ENCODE measurements at regions not wholly inside any gene's neighbourhood (a gene's known extent, or its start where the extent isn't known, plus 50 kb on each side); places are given as distances from the start of the nearest gene placed in this dataset.

GRCh38 chr3:23111797-23112196 is 91.3 kb upstream of the UBE2E2 start:
- H3K9ac ChIP-seq = no peak overlapping the region
- H3K27me3 ChIP-seq = no peaks in the 10 kb centered on the region
- H3K27ac ChIP-seq = no peak overlapping the region
- no peaks in the 10 kb centered on the region; a peak in 1 of 22 replicates for H3K9me3 ChIP-seq (replicated peaks in 1 of 11)
- no peak overlapping the region for H3K4me3 ChIP-seq
- H3K4me2 ChIP-seq = no peak overlapping the region
- H3K4me1 ChIP-seq = peaks cover 0 to 11% (median 0%) of the 10 kb centered on the region in 10 experiments; a peak in 2 of 20 replicates
- H4K20me1 ChIP-seq = no peaks in the 10 kb centered on the region
- no peak for TF ChIP-seq Cebpa-rat (IDR thresholded peaks at IDR 0.05)
- no peaks in the 10 kb centered on the region for H3K36me3 ChIP-seq

GRCh38 chr3:23112491-23112890 is 90.6 kb upstream of the UBE2E2 start:
- peaks cover 0 to 11% (median 0%) of the 10 kb centered on the region in 10 experiments; a peak in 2 of 20 replicates for H3K4me1 ChIP-seq
- no peak overlapping the region for H3K4me3 ChIP-seq
- H4K20me1 ChIP-seq = no peaks in the 10 kb centered on the region
- H3K9me3 ChIP-seq (replicated peaks in 1 of 11) = no peaks in the 10 kb centered on the region; a peak in 1 of 22 replicates
- H3K36me3 ChIP-seq = no peaks in the 10 kb centered on the region
- H3K9ac ChIP-seq = no peak overlapping the region
- no peaks in the 10 kb centered on the region for H3K27me3 ChIP-seq
- TF ChIP-seq Cebpa-rat (IDR thresholded peaks at IDR 0.05) = no peak
- H3K27ac ChIP-seq = no peak overlapping the region
- H3K4me2 ChIP-seq = no peak overlapping the region

GRCh38 chr3:23113455-23114171 is 89.5 kb upstream of the UBE2E2 start:
- Histone ChIP-seq H3K4me1 (peaks cover 0 to 11% (median 0%) of the 10 kb centered on the region in 10 experiments; a peak in 2 of 20 replicates), H3K36me3 (no peaks in the 10 kb centered on the region), H3K9ac (no peak overlapping the region), H3K4me3 (no peak overlapping the region), H3K27ac (no peak overlapping the region), H3K27me3 (no peaks in the 10 kb centered on the region), H3K9me3 (replicated peaks in 1 of 11) (no peaks in the 10 kb centered on the region; a peak in 1 of 22 replicates), H3K4me2 (peak overlapping the region in 1 of 11 experiments; percentile 20; a peak in 1 of 22 replicates), H4K20me1 (no peaks in the 10 kb centered on the region)
- no peak for TF ChIP-seq Cebpa-rat (IDR thresholded peaks at IDR 0.05)

- H3K4me2 ChIP-seq = no peak overlapping the region
Measured at GRCh38 chr3:23114432-23114831, 88.7 kb upstream of the UBE2E2 start.

GRCh38 chr3:23115171-23115877 is 87.8 kb upstream of the UBE2E2 start:
- no peak for TF ChIP-seq Cebpa-rat (IDR thresholded peaks at IDR 0.05)
- no peaks in the 10 kb centered on the region for H3K9me3 ChIP-seq (replicated peaks in 1 of 11)
- no peak overlapping the region for H3K4me2 ChIP-seq
- H3K4me3 ChIP-seq = no peak overlapping the region
- H3K36me3 ChIP-seq = no peaks in the 10 kb centered on the region
- H3K9ac ChIP-seq = no peak overlapping the region
- no peaks in the 10 kb centered on the region for H4K20me1 ChIP-seq
- H3K4me1 ChIP-seq = peaks cover 0 to 11% (median 0%) of the 10 kb centered on the region in 10 experiments; a peak in 2 of 20 replicates
- no peaks in the 10 kb centered on the region for H3K27me3 ChIP-seq
- H3K27ac ChIP-seq = no peak overlapping the region

More at GRCh38 chr3:23114432-23114831, 88.7 kb upstream of the UBE2E2 start:
- no peaks in the 10 kb centered on the region for H3K27me3 ChIP-seq
- no peaks in the 10 kb centered on the region; a peak in 1 of 22 replicates for H3K9me3 ChIP-seq (replicated peaks in 1 of 11)
- no peak overlapping the region for H3K27ac ChIP-seq
- no peaks in the 10 kb centered on the region for H3K36me3 ChIP-seq
- H3K4me3 ChIP-seq = no peak overlapping the region
- no peak for TF ChIP-seq Cebpa-rat (IDR thresholded peaks at IDR 0.05)
- H3K4me1 ChIP-seq = peaks cover 0 to 11% (median 0%) of the 10 kb centered on the region in 10 experiments; a peak in 2 of 20 replicates
- H3K9ac ChIP-seq = no peak overlapping the region
- no peaks in the 10 kb centered on the region for H4K20me1 ChIP-seq

GRCh38 chr3:23116081-23116837 is 86.9 kb upstream of the UBE2E2 start:
- peaks cover 0 to 11% (median 0%) of the 10 kb centered on the region in 10 experiments; a peak in 2 of 20 replicates for H3K4me1 ChIP-seq
- TF ChIP-seq Cebpa-rat (IDR thresholded peaks at IDR 0.05) = no peak
- H3K36me3 ChIP-seq = no peaks in the 10 kb centered on the region
- no peak overlapping the region for H3K27ac ChIP-seq
- no peak overlapping the region for H3K4me2 ChIP-seq
- no peak overlapping the region for H3K9ac ChIP-seq
- no peaks in the 10 kb centered on the region for H3K9me3 ChIP-seq (replicated peaks in 1 of 11)
- no peaks in the 10 kb centered on the region for H4K20me1 ChIP-seq
- H3K27me3 ChIP-seq = no peaks in the 10 kb centered on the region
- no peak overlapping the region for H3K4me3 ChIP-seq

GRCh38 chr3:23117856-23118255 is 85.3 kb upstream of the UBE2E2 start:
- Histone ChIP-seq H3K4me1 (peaks cover 0 to 8% (median 0%) of the 10 kb centered on the region in 10 experiments; a peak in 2 of 20 replicates), H3K9me3 (replicated peaks in 1 of 11) (no peaks in the 10 kb centered on the region), H3K4me3 (no peak overlapping the region), H3K4me2 (no peak overlapping the region), H3K9ac (no peak overlapping the region), H3K27ac (no peak overlapping the region), H3K36me3 (no peaks in the 10 kb centered on the region), H3K27me3 (no peaks in the 10 kb centered on the region), H4K20me1 (no peaks in the 10 kb centered on the region)
- no peak for TF ChIP-seq Cebpa-rat (IDR thresholded peaks at IDR 0.05)

GRCh38 chr3:23127196-23127595 is 75.9 kb upstream of the UBE2E2 start:
- TF ChIP-seq Cebpa-rat (IDR thresholded peaks at IDR 0.05) = no peak
- Histone ChIP-seq H3K36me3 (no peaks in the 10 kb centered on the region), H4K20me1 (no peaks in the 10 kb centered on the region)

GRCh38 chr3:23128655-23129054 is 74.5 kb upstream of the UBE2E2 start:
- Histone ChIP-seq H3K4me1 (peaks cover 0 to 6% (median 0%) of the 10 kb centered on the region in 10 experiments; a peak in 1 of 20 replicates), H3K27me3 (no peaks in the 10 kb centered on the region), H4K20me1 (no peaks in the 10 kb centered on the region), H3K27ac (no peak overlapping the region), H3K9me3 (replicated peaks in 1 of 11) (no peaks in the 10 kb centered on the region), H3K4me3 (no peak overlapping the region), H3K36me3 (no peaks in the 10 kb centered on the region), H3K9ac (no peak overlapping the region), H3K4me2 (no peak overlapping the region)
- no peak for TF ChIP-seq Cebpa-rat (IDR thresholded peaks at IDR 0.05)

More at GRCh38 chr3:23127196-23127595, 75.9 kb upstream of the UBE2E2 start:
- Histone ChIP-seq H3K4me2 (no peak overlapping the region), H3K27ac (no peak overlapping the region), H3K4me1 (peaks cover 0 to 6% (median 0%) of the 10 kb centered on the region in 10 experiments; a peak in 1 of 20 replicates), H3K9ac (no peak overlapping the region), H3K27me3 (no peaks in the 10 kb centered on the region), H3K9me3 (replicated peaks in 1 of 11) (no peaks in the 10 kb centered on the region), H3K4me3 (no peak overlapping the region)
